Brain microvascular endothelial cell (primary cell): ENCODE measurements at regions not wholly inside any gene's neighbourhood (a gene's known extent, or its start where the extent isn't known, plus 50 kb on each side); places are given as distances from the start of the nearest gene placed in this dataset.

Experiments used
- DNase-seq: peaks from one replicate; pipeline ENCODE4 v3.0.0-alpha.2; 2020
- H3K27ac ChIP-seq: fragments of 250-450 bp; sonication (Bioruptor Pico); 2 replicates; pipeline ENCODE4 v1.5.1; 2020; ENCODE audit warnings: mild to moderate bottlenecking, moderate library complexity
- H3K27me3 ChIP-seq: fragments of 250-450 bp; sonication (Bioruptor Pico); replicated peaks from 2 replicates; pipeline ENCODE4 v1.5.1; 2020; ENCODE audit warnings: mild to moderate bottlenecking
- H3K36me3 ChIP-seq: fragments of 250-450 bp; sonication (Bioruptor Pico); replicated peaks from 2 replicates; pipeline ENCODE4 v1.5.1; 2020; ENCODE audit warnings: mild to moderate bottlenecking
- H3K4me3 ChIP-seq: 2 replicates; pipeline ENCODE4 v1.5.1; 2011; ENCODE audit warnings: low read depth, mild to moderate bottlenecking, control low read depth, low read length, moderate library complexity
- in situ Hi-C: cut with HindIII; loops from 2 replicates; pipeline ENCODE4 v1.10.0; 2017; ENCODE audit warnings: low sequenced_read_pairs, low pct_ligation_motif_present
- TF ChIP-seq, protein P1 (sequence below): IDR thresholded peaks from 2 replicates; pipeline ENCODE4 v1.5.1; 2011; ENCODE audit warnings: low read depth, mild to moderate bottlenecking, moderate library complexity, low read length, control low read depth, inconsistent platforms; ENCODE audit errors: missing control alignments

DNA sequence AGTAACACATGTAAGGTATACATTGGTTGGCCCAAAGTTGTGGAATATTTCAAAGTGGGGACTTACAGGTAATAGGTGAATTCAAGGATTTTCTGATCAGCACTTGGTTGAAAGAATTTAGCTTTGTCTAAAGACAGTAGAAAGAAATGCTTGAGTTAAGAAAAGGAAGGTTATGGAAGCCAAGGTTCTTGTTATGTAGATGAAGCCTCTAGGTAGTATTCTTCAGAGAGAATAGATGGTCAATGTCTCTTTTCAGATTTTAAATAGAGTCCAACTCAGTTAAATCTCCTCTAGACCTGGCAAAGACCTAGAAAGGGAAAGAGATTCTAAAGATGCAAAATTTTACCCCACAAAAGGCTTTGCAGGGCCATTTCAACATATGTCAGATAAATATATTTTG is 157.4 kb downstream of the ANKRD30B start:
- Histone ChIP-seq H3K4me3 (no peak overlapping the region), H3K27me3 (no peaks in the 10 kb centered on the region), H3K27ac (no peak overlapping the region), H3K36me3 (no peaks in the 10 kb centered on the region)
- in situ Hi-C loops = no loop called here
- TF ChIP-seq, protein P1, sequence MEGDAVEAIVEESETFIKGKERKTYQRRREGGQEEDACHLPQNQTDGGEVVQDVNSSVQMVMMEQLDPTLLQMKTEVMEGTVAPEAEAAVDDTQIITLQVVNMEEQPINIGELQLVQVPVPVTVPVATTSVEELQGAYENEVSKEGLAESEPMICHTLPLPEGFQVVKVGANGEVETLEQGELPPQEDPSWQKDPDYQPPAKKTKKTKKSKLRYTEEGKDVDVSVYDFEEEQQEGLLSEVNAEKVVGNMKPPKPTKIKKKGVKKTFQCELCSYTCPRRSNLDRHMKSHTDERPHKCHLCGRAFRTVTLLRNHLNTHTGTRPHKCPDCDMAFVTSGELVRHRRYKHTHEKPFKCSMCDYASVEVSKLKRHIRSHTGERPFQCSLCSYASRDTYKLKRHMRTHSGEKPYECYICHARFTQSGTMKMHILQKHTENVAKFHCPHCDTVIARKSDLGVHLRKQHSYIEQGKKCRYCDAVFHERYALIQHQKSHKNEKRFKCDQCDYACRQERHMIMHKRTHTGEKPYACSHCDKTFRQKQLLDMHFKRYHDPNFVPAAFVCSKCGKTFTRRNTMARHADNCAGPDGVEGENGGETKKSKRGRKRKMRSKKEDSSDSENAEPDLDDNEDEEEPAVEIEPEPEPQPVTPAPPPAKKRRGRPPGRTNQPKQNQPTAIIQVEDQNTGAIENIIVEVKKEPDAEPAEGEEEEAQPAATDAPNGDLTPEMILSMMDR = no peak
- no peak for DNase-seq

DNA sequence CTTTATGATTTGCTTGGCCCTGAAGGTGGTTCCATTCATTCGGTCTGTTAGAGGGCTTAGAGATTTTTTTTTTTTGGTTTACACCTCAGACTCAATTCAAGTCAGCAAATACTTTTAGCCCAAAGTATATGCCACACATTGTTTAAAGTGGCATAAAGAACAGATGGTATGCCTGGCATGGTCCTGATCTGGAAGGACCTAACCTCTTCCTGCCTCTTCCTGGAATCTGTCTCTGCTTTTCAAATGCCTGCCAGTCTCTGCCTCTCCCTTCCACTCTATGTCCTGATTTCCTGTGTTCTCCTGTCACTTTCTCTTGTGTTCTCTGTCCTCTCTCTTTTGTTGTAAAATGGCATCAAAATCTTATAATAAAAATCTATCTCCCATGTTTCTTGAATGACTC is 158.0 kb downstream of the ANKRD30B start:
- DNase-seq = no peak
- Histone ChIP-seq H3K36me3 (no peaks in the 10 kb centered on the region), H3K4me3 (no peak overlapping the region), H3K27ac (no peak overlapping the region), H3K27me3 (no peaks in the 10 kb centered on the region)
- in situ Hi-C loops = no loop called here
- TF ChIP-seq, protein P1 = no peak

DNA sequence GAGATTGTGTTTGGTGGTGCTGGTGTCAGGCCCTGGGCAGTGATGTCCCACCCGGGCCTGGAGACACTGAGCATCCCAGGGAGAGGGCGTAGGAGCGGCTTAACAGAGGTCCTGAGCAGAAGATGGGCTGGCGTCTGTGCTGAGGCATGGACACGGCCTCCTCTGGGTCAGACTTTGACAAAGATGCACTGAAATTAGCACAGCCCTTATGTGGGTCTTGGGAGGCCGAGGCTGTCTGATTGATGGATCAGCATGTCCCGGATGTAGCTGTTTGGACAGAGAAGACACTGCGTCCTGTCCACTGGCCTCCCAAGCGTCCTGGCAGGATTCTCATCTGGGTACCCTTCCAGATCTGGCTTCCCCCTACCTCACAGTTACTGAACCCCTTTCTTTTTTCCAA is 159.4 kb downstream of the ANKRD30B start:
- H3K27me3 ChIP-seq = no peaks in the 10 kb centered on the region
- DNase-seq = no peak
- in situ Hi-C loops = no loop called here
- TF ChIP-seq, protein P1 = no peak
- H3K36me3 ChIP-seq = no peaks in the 10 kb centered on the region
- no peak overlapping the region for H3K4me3 ChIP-seq
- no peak overlapping the region for H3K27ac ChIP-seq

DNA sequence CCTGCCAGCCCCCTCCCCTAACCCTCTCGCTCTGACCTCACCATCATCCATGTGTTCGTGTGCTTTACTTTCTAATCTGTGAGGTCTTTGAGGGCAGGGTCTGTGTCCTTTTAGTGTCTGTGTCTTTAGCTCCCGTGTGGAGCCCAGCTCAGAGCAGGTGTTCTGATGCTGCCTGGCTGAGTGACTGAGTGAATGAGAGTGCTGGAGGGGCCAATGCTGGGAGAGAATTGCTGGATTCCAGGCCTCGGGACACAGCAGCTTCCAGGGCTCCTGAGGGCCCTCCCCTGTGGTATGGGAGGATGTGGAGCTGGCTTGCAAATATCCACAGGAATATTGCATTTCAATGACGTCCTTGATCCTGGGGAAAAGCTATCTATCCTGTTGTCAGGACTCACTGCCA is 160.6 kb downstream of the ANKRD30B start:
- no peak overlapping the region for H3K27ac ChIP-seq
- no peaks in the 10 kb centered on the region for H3K36me3 ChIP-seq
- no peaks in the 10 kb centered on the region for H3K27me3 ChIP-seq
- TF ChIP-seq, protein P1 = no peak
- no peak overlapping the region for H3K4me3 ChIP-seq
- in situ Hi-C loops = no loop called here
- DNase-seq = no peak

DNA sequence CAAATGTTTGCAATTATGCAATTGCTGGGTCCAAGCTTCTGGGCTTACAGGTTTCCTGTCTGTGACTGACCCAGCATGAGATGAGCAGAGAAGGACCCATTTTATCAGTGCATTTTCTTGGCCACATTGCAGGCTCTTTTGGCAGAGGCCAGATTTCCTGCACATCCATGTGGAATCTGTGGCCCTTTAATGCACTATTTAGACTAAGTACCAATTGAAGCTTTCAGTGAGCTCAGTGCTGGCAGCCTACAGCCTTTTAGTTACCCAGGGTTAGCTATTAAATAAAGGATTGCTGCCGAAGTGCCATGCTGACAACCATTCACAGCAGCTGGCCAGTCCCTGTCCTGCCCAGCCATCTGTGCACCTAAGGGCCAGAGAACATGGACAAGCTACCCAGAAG is 165.0 kb downstream of the ANKRD30B start:
- no peaks in the 10 kb centered on the region for H3K27me3 ChIP-seq
- H3K27ac ChIP-seq = no peak overlapping the region
- in situ Hi-C loops = no loop called here
- DNase-seq = no peak
- H3K4me3 ChIP-seq = no peak overlapping the region
- TF ChIP-seq, protein P1 = no peak
- H3K36me3 ChIP-seq = no peaks in the 10 kb centered on the region

DNA sequence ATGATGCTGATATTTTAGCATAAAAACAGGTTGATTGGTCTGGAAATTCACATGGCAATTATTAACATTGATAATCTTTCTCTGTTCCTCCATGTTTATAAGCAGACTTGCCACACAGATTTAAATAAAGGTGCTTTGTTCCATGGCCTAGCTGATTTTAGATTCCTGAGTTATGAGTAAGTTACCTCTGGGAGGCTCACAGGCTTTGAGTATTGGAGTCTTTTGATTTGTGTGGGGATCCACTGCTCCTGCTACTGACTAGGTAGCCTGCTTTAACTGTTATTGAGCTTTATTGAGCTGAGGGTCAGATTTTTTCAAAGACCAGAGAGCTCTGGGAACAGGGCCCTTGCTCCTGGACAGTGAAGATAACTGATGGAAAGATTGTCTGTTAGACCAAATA is 166.1 kb downstream of the ANKRD30B start:
- no peak overlapping the region for H3K4me3 ChIP-seq
- in situ Hi-C loops = no loop called here
- H3K27ac ChIP-seq = no peak overlapping the region
- H3K36me3 ChIP-seq = no peaks in the 10 kb centered on the region
- no peaks in the 10 kb centered on the region for H3K27me3 ChIP-seq
- TF ChIP-seq, protein P1 = no peak
- DNase-seq = no peak
